Lung (tissue), 11 donors: ENCODE measurements at regions not wholly inside any gene's neighbourhood (a gene's known extent, or its start where the extent isn't known, plus 50 kb on each side); places are given as distances from the start of the nearest gene placed in this dataset.

ENCODE experiments used
- ATAC-seq: fragments of 200-7000 bp; cut with Tn5 transposase; one replicate; pipeline ENCODE4 v1.9.1; 2020; ENCODE audit warnings: moderate number of reproducible peaks; ENCODE audit not compliant: insufficient read depth, low FRiP score
- DNase-seq, 3 donors: peaks; one replicate each; pipeline ENCODE4 v3.0.0-alpha.2; 2013 to 2017
- H3K27ac ChIP-seq, 2 donors: one replicate each; pipeline ENCODE4 v1.5.1; 2013; ENCODE audit warnings: mild to moderate bottlenecking in 2 of 2, moderate library complexity in 2 of 2, control low read depth in 1 of 2, inconsistent platforms in 1 of 2, low read depth in 1 of 2, low read length in 1 of 2
- H3K27me3 ChIP-seq, 3 donors: one replicate each; pipeline ENCODE4 v1.5.1; 2013; ENCODE audit warnings: low read length in 2 of 3; ENCODE audit not compliant: control insufficient read depth in 3 of 3, insufficient read depth in 3 of 3
- H3K36me3 ChIP-seq, 4 donors: one replicate each; pipeline ENCODE4 v1.5.1; 2013; ENCODE audit warnings: low read length in 4 of 4, mild to moderate bottlenecking in 1 of 4, moderate library complexity in 1 of 4; ENCODE audit not compliant: control insufficient read depth in 4 of 4, insufficient read depth in 4 of 4
- H3K4me1 ChIP-seq, 5 donors: one replicate each; pipeline ENCODE4 v1.5.1; 2013; ENCODE audit warnings: low read length in 5 of 5, mild to moderate bottlenecking in 2 of 5, moderate library complexity in 1 of 5; ENCODE audit not compliant: control insufficient read depth in 5 of 5, insufficient read depth in 5 of 5
- H3K4me3 ChIP-seq: one replicate; pipeline ENCODE4 v1.5.1; 2013; ENCODE audit warnings: mild to moderate bottlenecking, control low read depth, moderate library complexity
- H3K9ac ChIP-seq, 2 donors: one replicate each; pipeline ENCODE4 v1.5.1; 2013; ENCODE audit warnings: low read length in 2 of 2, control low read depth in 1 of 2; ENCODE audit not compliant: insufficient read depth in 1 of 2
- H3K9me3 ChIP-seq, 4 donors: one replicate each; pipeline ENCODE4 v1.5.1; 2013; ENCODE audit warnings: low read length in 3 of 4, mild to moderate bottlenecking in 1 of 4, moderate library complexity in 1 of 4; ENCODE audit not compliant: control insufficient read depth in 4 of 4, insufficient read depth in 3 of 4
- WGBS, 2 donors: extraction: QIAGEN DNeasy Blood & Tissue Kit; methylation state at CpG; one replicate each; pipeline ENCODE4 v1.1.7; 2013; 5-methylcytosine and 5-hydroxymethylcytosine counted together
- TF ChIP-seq, protein P1 (sequence below): IDR thresholded peaks from 2 replicates; pipeline ENCODE4 v1.5.1; 2012; ENCODE audit warnings: mild to moderate bottlenecking; ENCODE audit errors: control extremely low read depth, extremely low read depth
- donor health status: control.
- donor health status: control.
- donor health status: Bipolar disorder and iron deficiency.
- donor health status: healthy.
- donor health status: DM: yes; HTN: yes; CAD: no.

DNA sequence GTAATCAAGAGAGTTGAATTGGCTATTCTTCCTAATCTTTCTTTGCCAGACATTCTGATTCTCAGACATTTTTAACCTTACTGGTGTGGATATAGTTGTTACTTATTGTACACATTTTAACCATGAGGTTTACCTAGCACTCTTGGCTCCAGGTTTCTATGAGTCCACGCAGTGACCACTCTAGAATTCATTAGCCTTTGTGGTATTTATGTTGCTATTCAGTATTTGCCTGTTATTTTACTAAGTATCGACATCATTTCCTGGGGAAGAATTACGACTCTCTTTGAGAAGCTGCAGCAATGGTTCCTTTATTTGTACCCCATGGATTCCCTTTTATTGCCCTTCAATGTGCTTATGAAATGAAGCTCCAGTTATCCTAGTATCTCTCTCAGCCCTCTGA is 120.7 kb downstream of the RDH14 start:
- Histone ChIP-seq H3K4me3 (no peak overlapping the region), H3K27ac (no peak overlapping the region)
- ATAC-seq: no peak

DNA sequence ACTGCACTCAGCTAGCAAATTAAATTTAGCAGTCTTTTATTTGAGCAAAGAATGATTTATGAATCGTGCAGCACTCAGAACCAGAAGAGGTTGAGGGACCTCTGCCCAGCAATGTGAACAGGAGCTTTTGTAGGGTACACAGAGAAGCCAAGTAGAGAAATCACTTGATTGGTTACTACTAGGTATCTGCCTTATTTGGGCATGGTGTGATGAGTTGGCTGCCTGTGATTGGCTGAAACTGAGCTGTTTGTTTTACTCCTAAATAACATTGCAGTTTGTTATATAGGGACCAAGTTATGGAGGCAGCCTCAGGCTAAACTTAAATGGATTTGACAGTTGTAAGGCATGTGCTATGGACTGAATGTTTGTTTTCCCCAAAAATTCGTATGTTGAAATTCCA is 122.5 kb downstream of the RDH14 start:
- DNase-seq (no peak), ATAC-seq (no peak)
- TF ChIP-seq, protein P1, sequence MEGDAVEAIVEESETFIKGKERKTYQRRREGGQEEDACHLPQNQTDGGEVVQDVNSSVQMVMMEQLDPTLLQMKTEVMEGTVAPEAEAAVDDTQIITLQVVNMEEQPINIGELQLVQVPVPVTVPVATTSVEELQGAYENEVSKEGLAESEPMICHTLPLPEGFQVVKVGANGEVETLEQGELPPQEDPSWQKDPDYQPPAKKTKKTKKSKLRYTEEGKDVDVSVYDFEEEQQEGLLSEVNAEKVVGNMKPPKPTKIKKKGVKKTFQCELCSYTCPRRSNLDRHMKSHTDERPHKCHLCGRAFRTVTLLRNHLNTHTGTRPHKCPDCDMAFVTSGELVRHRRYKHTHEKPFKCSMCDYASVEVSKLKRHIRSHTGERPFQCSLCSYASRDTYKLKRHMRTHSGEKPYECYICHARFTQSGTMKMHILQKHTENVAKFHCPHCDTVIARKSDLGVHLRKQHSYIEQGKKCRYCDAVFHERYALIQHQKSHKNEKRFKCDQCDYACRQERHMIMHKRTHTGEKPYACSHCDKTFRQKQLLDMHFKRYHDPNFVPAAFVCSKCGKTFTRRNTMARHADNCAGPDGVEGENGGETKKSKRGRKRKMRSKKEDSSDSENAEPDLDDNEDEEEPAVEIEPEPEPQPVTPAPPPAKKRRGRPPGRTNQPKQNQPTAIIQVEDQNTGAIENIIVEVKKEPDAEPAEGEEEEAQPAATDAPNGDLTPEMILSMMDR: no peak
- no peaks in the 10 kb centered on the region for H3K36me3 ChIP-seq
- no peaks in the 10 kb centered on the region for H3K27me3 ChIP-seq
- H3K9ac ChIP-seq: no peak overlapping the region
- no peak overlapping the region for H3K27ac ChIP-seq
- no peaks in the 10 kb centered on the region for H3K9me3 ChIP-seq
- 83 to 86% methylated on average over 2 of the region's 2 CpGs for WGBS, 2 donors
- H3K4me3 ChIP-seq: no peak overlapping the region
- peaks cover 0 to 22% (median 8%) of the 10 kb centered on the region in 5 donors for H3K4me1 ChIP-seq

More for the DNA sequence above, 120.7 kb downstream of the RDH14 start:
- DNase-seq: no peak
- TF ChIP-seq, protein P1: no peak
- Histone ChIP-seq H3K36me3 (no peaks in the 10 kb centered on the region), H3K4me1 (peaks cover 0 to 15% (median 4%) of the 10 kb centered on the region in 5 donors), H3K27me3 (no peaks in the 10 kb centered on the region), H3K9ac (no peak overlapping the region), H3K9me3 (no peaks in the 10 kb centered on the region)
- WGBS, 2 donors: 57 to 65% methylated on average over 3 of the region's 3 CpGs

DNA sequence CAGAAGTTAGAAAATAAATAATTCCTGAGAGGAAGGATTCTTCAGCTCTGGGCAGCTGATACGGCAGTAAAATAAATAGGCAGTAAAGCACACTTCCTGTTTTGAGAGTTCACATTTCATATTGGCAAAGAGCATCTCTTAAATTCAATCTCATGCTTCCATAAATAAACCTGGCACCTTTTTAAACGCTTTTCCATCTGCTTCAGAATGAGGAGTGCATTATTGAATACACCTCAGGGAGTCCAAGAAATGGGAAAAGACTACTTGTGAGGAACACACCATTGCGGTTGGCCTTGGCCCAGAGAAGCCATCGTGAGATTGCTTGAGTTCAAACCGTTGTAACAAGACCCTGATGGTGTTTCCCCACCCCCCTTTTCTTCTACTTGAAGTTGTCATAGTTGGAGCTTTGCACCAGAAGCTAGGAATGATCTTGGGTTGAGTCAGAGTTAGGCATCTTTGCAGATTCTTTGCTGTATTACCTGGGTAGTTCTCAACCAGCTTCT is 123.9 kb downstream of the RDH14 start:
- DNase-seq (peak; percentile 40 to 86 (median 77)), ATAC-seq (no peak)
- Histone ChIP-seq H3K4me3 (no peak overlapping the region), H3K27ac (peak overlapping the region in 1 of 2 donors; percentile 31), H3K36me3 (no peaks in the 10 kb centered on the region), H3K9ac (no peak overlapping the region), H3K27me3 (no peaks in the 10 kb centered on the region), H3K4me1 (peaks cover 0 to 32% (median 14%) of the 10 kb centered on the region in 5 donors), H3K9me3 (no peaks in the 10 kb centered on the region)
- TF ChIP-seq, protein P1: no peak
- WGBS, 2 donors: 29 to 37% methylated on average over 5 of the region's 5 CpGs

DNA sequence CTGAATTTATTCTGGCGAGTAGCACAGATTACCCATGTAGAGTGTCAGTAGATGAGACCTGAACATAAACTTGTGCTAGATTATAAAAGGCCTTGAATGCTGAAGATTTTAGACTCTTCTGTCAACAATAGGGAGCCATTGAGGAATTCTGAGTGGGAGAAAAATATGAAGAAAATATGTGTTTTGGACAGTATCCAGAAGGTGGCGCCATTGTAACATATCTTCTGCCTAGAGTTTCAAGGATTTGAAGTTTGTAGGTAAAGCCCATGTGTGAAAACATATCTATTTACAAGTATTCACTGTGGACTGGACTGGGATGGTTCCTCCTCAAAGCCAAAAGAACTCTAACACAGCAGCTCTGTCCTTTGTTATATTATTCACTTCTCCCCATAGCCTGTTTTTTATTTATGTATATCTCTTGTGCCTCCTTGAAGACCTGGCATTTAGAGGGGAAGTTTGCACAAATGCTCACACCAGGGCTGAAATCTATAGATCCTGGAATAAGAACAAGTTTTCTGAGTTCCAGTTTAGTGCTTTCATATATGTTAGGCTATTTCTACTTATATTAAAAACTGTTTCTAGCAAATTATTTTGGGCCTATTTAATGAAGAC is 124.9 kb downstream of the RDH14 start:
- H3K4me1 ChIP-seq: peaks cover 0 to 32% (median 13%) of the 10 kb centered on the region in 5 donors
- H3K9me3 ChIP-seq: no peaks in the 10 kb centered on the region
- 40 to 45% methylated on average over 2 of the region's 2 CpGs for WGBS, 2 donors
- H3K4me3 ChIP-seq: no peak overlapping the region
- DNase-seq (peak; percentile 52 to 90 (median 87)), ATAC-seq (no peak)
- H3K36me3 ChIP-seq: no peaks in the 10 kb centered on the region
- no peak overlapping the region for H3K9ac ChIP-seq
- H3K27ac ChIP-seq: no peak overlapping the region
- no peaks in the 10 kb centered on the region for H3K27me3 ChIP-seq
- TF ChIP-seq, protein P1: peak; percentile 23
